ENCODE measurements at regions not wholly inside any gene's neighbourhood (a gene's known extent, or its start where the extent isn't known, plus 50 kb on each side); places are given as distances from the start of the nearest gene placed in this dataset.

DNA sequence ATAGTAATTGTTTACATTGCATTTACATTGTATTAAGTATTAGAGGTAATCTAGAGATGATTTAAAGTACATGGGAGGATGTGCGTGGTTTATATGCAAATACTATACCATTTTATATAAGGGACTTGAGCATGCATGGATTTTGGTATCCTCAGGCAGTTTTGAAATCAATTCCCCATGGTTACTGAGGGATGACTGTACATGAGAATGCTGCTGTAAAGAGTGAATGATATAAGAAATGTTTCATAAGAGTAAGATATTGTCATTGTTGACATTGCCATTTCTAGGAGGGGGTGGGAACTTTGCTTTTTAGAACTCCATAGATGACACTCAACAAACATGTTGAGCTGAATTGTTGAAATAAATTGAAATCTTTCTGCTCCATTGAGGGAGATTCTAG is 185.0 kb downstream of the SEMA6A start:
- TF ChIP-seq CEBPG (CRISPR knock-in tag; IDR thresholded peaks at IDR 0.05) (no peak), ELF4 (CRISPR knock-in tag; IDR thresholded peaks at IDR 0.05; ENCODE audit: borderline replicate concordance) (no peak), SNRNP70 (IDR thresholded peaks at IDR 0.05; ENCODE audit: low read depth, low read length) (no peak), SIX1 (CRISPR knock-in tag; IDR thresholded peaks at IDR 0.05; ENCODE audit: borderline replicate concordance) (no peak), MZF1 (CRISPR knock-in tag; IDR thresholded peaks at IDR 0.05; ENCODE audit: borderline replicate concordance) (no peak), ZNF333 (CRISPR knock-in tag; IDR thresholded peaks at IDR 0.05; ENCODE audit: borderline replicate concordance) (no peak), GTF3A (CRISPR knock-in tag; conservative IDR thresholded peaks at IDR 0.05) (no peak)
- TF ChIP-seq, protein P1, sequence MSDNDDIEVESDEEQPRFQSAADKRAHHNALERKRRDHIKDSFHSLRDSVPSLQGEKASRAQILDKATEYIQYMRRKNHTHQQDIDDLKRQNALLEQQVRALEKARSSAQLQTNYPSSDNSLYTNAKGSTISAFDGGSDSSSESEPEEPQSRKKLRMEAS (IDR thresholded peaks at IDR 0.05), result no peak
